Neural progenitor cell (in vitro differentiated cells): ENCODE measurements at regions not wholly inside any gene's neighbourhood (a gene's known extent, or its start where the extent isn't known, plus 50 kb on each side); places are given as distances from the start of the nearest gene placed in this dataset.

Experiments
- DNase-seq: peaks from one replicate; pipeline ENCODE4 v3.0.0-alpha.2; 2016; ENCODE audit warnings: low spot score
- H2AFZ ChIP-seq: fragments of 200-600 bp; sonication (generic); replicated peaks from 2 replicates; pipeline ENCODE4 v1.6.1; 2016; ENCODE audit warnings: antibody characterized with exemption
- H3F3A ChIP-seq: fragments of 200-600 bp; sonication (generic); 2 replicates; pipeline ENCODE4 v1.6.1; 2016; ENCODE audit warnings: antibody characterized with exemption, low read depth
- H3K27ac ChIP-seq: fragments of 200-600 bp; sonication (generic); 2 replicates; pipeline ENCODE4 v1.5.1; 2016; ENCODE audit warnings: mild to moderate bottlenecking
- H3K27me3 ChIP-seq: fragments of 200-600 bp; sonication (generic); 2 replicates; pipeline ENCODE4 v1.6.1; 2016; ENCODE audit warnings: mild to moderate bottlenecking, moderate library complexity
- H3K36me3 ChIP-seq: fragments of 200-600 bp; sonication (generic); 2 replicates; pipeline ENCODE4 v1.5.1; 2016
- H3K4me1 ChIP-seq: fragments of 200-600 bp; sonication (generic); 2 replicates; pipeline ENCODE4 v1.6.1; 2016; ENCODE audit warnings: mixed run types
- H3K4me2 ChIP-seq: fragments of 200-600 bp; sonication (generic); 2 replicates; pipeline ENCODE4 v1.6.1; 2016
- H3K4me3 ChIP-seq: fragments of 200-600 bp; sonication (generic); 2 replicates; pipeline ENCODE4 v1.5.1; 2016
- H3K79me2 ChIP-seq: fragments of 200-600 bp; sonication (generic); 2 replicates; pipeline ENCODE4 v1.6.1; 2016; ENCODE audit warnings: low read depth
- H3K9ac ChIP-seq: fragments of 200-600 bp; sonication (generic); 2 replicates; pipeline ENCODE4 v1.6.1; 2016
- H3K9me3 ChIP-seq: fragments of 200-600 bp; sonication (generic); 2 replicates; pipeline ENCODE4 v1.5.1; 2016; ENCODE audit warnings: low read depth
- H4K20me1 ChIP-seq: fragments of 200-600 bp; sonication (generic); 2 replicates; pipeline ENCODE4 v1.6.1; 2016; ENCODE audit warnings: low read depth
- H3K27ac Mint-ChIP-seq: 3 replicates; pipeline ENCODE4 v1.8.0; 2021; ENCODE audit warnings: mixed read lengths
- H3K27me3 Mint-ChIP-seq: 2 replicates; pipeline ENCODE4 v1.8.0; 2022; ENCODE audit warnings: low read depth, mild to moderate bottlenecking, inconsistent platforms, moderate library complexity, mixed read lengths; ENCODE audit not compliant: insufficient read depth
- H3K36me3 Mint-ChIP-seq: 3 replicates; pipeline ENCODE4 v1.8.0; 2021; ENCODE audit warnings: mixed read lengths
- H3K4me1 Mint-ChIP-seq: 3 replicates; pipeline ENCODE4 v1.8.0; 2021; ENCODE audit warnings: mixed read lengths
- H3K4me3 Mint-ChIP-seq: 3 replicates; pipeline ENCODE4 v1.8.0; 2021; ENCODE audit warnings: mild to moderate bottlenecking, moderate library complexity, mixed read lengths
- H3K9me3 Mint-ChIP-seq: 3 replicates; pipeline ENCODE4 v1.8.0; 2020; ENCODE audit warnings: mixed read lengths
- CTCF ChIP-seq: fragments of 200-600 bp; sonication (generic); IDR thresholded peaks from 2 replicates; pipeline ENCODE4 v1.5.1; 2017; ENCODE audit warnings: antibody characterized with exemption, mild to moderate bottlenecking
- EZH2 ChIP-seq: fragments of 200-600 bp; sonication (generic); IDR thresholded peaks from 2 replicates; pipeline ENCODE4 v1.6.1; 2017; ENCODE audit warnings: antibody characterized with exemption, mild to moderate bottlenecking, moderate library complexity
- EZH2phosphoT487 ChIP-seq: fragments of 200-600 bp; sonication (generic); IDR thresholded peaks from 2 replicates; pipeline ENCODE4 v1.6.1; 2017; ENCODE audit warnings: antibody characterized with exemption

- Mint-ChIP-seq H3K27ac (no peak overlapping the region), H3K4me3 (no peak overlapping the region)
- TF ChIP-seq EZH2phosphoT487 (no peak), CTCF (no peak), EZH2 (no peak)
These were observed 218.2 kb downstream of the ARL4A start for GRCh38 chr7:12905671-12906070.

GRCh38 chr7:12907774-12908173 is 220.3 kb downstream of the ARL4A start:
- no peaks in the 10 kb centered on the region for H3K4me1 ChIP-seq
- no peaks in the 10 kb centered on the region for H3F3A ChIP-seq
- H3K36me3 Mint-ChIP-seq = peaks cover 3% of the 10 kb centered on the region
- H3K36me3 ChIP-seq = no peaks in the 10 kb centered on the region
- H3K4me2 ChIP-seq = no peak overlapping the region
- no peaks in the 10 kb centered on the region for H3K27me3 ChIP-seq
- no peak overlapping the region for H3K9ac ChIP-seq
- no peaks in the 10 kb centered on the region for H4K20me1 ChIP-seq
- no peak overlapping the region for H3K27ac Mint-ChIP-seq
- peaks cover 3% of the 10 kb centered on the region for H3K9me3 Mint-ChIP-seq
- H3K9me3 ChIP-seq = no peaks in the 10 kb centered on the region
- H3K4me1 Mint-ChIP-seq = no peaks in the 10 kb centered on the region
- H3K27me3 Mint-ChIP-seq = peaks cover 2% of the 10 kb centered on the region
- no peak overlapping the region for H3K27ac ChIP-seq
- H3K79me2 ChIP-seq = no peaks in the 10 kb centered on the region
- no peak overlapping the region for H2AFZ ChIP-seq
- H3K4me3 Mint-ChIP-seq = no peak overlapping the region
- no peak overlapping the region for H3K4me3 ChIP-seq
- TF ChIP-seq EZH2 (no peak), EZH2phosphoT487 (no peak), CTCF (no peak)
- no peak for DNase-seq

More at GRCh38 chr7:12905671-12906070, 218.2 kb downstream of the ARL4A start:
- Mint-ChIP-seq H3K9me3 (peaks cover 3% of the 10 kb centered on the region), H3K36me3 (peaks cover 3% of the 10 kb centered on the region), H3K4me1 (no peaks in the 10 kb centered on the region), H3K27me3 (peaks cover 2% of the 10 kb centered on the region)
- no peak overlapping the region for H3K4me2 ChIP-seq
- no peaks in the 10 kb centered on the region for H4K20me1 ChIP-seq
- H3K4me1 ChIP-seq = no peaks in the 10 kb centered on the region
- H3K79me2 ChIP-seq = no peaks in the 10 kb centered on the region
- no peak for DNase-seq
- H3K27ac ChIP-seq = no peak overlapping the region
- H3K9me3 ChIP-seq = no peaks in the 10 kb centered on the region
- no peaks in the 10 kb centered on the region for H3K27me3 ChIP-seq
- H3K36me3 ChIP-seq = no peaks in the 10 kb centered on the region
- H3F3A ChIP-seq = no peaks in the 10 kb centered on the region
- no peak overlapping the region for H3K4me3 ChIP-seq
- H2AFZ ChIP-seq = no peak overlapping the region
- H3K9ac ChIP-seq = no peak overlapping the region

- Mint-ChIP-seq H3K9me3 (peaks cover 6% of the 10 kb centered on the region), H3K4me1 (no peaks in the 10 kb centered on the region), H3K36me3 (peaks cover 3% of the 10 kb centered on the region), H3K27ac (no peak overlapping the region), H3K27me3 (peaks cover 2% of the 10 kb centered on the region), H3K4me3 (no peak overlapping the region)
- Histone ChIP-seq H3F3A (no peaks in the 10 kb centered on the region), H4K20me1 (no peaks in the 10 kb centered on the region), H3K9ac (no peak overlapping the region), H3K27ac (no peak overlapping the region), H3K9me3 (no peaks in the 10 kb centered on the region), H2AFZ (no peak overlapping the region), H3K4me3 (no peak overlapping the region), H3K27me3 (no peaks in the 10 kb centered on the region), H3K4me1 (no peaks in the 10 kb centered on the region), H3K79me2 (no peaks in the 10 kb centered on the region), H3K36me3 (no peaks in the 10 kb centered on the region), H3K4me2 (no peak overlapping the region)
- TF ChIP-seq CTCF (no peak), EZH2 (no peak), EZH2phosphoT487 (no peak)
- DNase-seq = no peak
These were observed 222.1 kb downstream of the ARL4A start for GRCh38 chr7:12909483-12909882.

DNA sequence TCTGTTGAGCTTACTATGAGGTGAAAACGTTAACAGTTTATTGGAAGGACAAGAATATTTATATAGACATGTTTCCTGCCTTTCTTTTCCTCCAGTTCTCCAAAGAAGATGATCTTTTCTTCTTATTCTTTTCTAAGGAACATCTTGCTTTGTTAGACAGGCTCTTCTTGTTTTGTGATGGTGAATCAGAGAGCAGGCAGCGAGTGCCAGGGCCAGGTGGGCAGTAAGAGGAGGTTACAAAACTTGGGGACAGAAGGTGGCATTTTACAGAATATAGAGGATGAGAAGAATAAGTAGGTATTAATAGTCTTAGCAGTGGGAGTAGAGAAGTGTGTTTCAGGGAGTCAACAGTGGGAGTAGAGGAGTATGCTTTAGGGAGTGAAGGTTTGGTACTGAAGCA is 223.6 kb downstream of the ARL4A start:
- H3K4me1 Mint-ChIP-seq = no peaks in the 10 kb centered on the region
- Histone ChIP-seq H4K20me1 (no peaks in the 10 kb centered on the region), H3K4me2 (no peak overlapping the region), H2AFZ (no peak overlapping the region), H3F3A (no peaks in the 10 kb centered on the region), H3K4me1 (no peaks in the 10 kb centered on the region), H3K36me3 (no peaks in the 10 kb centered on the region), H3K9me3 (no peaks in the 10 kb centered on the region), H3K79me2 (no peaks in the 10 kb centered on the region), H3K27ac (no peak overlapping the region), H3K9ac (no peak overlapping the region), H3K27me3 (no peaks in the 10 kb centered on the region), H3K4me3 (no peak overlapping the region)
- H3K27me3 Mint-ChIP-seq = peaks cover 2% of the 10 kb centered on the region
- TF ChIP-seq EZH2 = no peak
- TF ChIP-seq EZH2phosphoT487 = no peak
- no peak for TF ChIP-seq CTCF
- no peak for DNase-seq
- H3K27ac Mint-ChIP-seq = no peak overlapping the region
- H3K36me3 Mint-ChIP-seq = peaks cover 5% of the 10 kb centered on the region
- no peak overlapping the region for H3K4me3 Mint-ChIP-seq
- H3K9me3 Mint-ChIP-seq = peaks cover 11% of the 10 kb centered on the region
